ENCODE measurements at regions not wholly inside any gene's neighbourhood (a gene's known extent, or its start where the extent isn't known, plus 50 kb on each side); places are given as distances from the start of the nearest gene placed in this dataset.

GRCh38 chr18:6613581-6613980 is 115.9 kb upstream of the ARHGAP28 start:
- peaks cover 7% of the 10 kb centered on the region for H3K4me1 ChIP-seq (ENCODE audit: low read depth)
- DNase-seq (ENCODE audit: low read depth in 1 of 2, low spot score in 1 of 2): no peak
- H3K9me3 ChIP-seq (ENCODE audit: low read depth): no peaks in the 10 kb centered on the region
- no peaks in the 10 kb centered on the region for H3K27me3 ChIP-seq
- no peak for TF ChIP-seq CTCF (IDR thresholded peaks at IDR 0.05; ENCODE audit: low read depth, low read length)
- no peak overlapping the region for H3K27ac ChIP-seq
- no peaks in the 10 kb centered on the region for H3K36me3 ChIP-seq
- H3K4me3 ChIP-seq: no peak overlapping the region

GRCh38 chr18:6614952-6615351 is 114.6 kb upstream of the ARHGAP28 start:
- Histone ChIP-seq H3K27ac (no peak overlapping the region), H3K4me3 (no peak overlapping the region), H3K27me3 (no peaks in the 10 kb centered on the region), H3K36me3 (no peaks in the 10 kb centered on the region), H3K9me3 (ENCODE audit: low read depth) (no peaks in the 10 kb centered on the region), H3K4me1 (ENCODE audit: low read depth) (peaks cover 7% of the 10 kb centered on the region)
- no peak for TF ChIP-seq CTCF (IDR thresholded peaks at IDR 0.05; ENCODE audit: low read depth, low read length)
- DNase-seq (ENCODE audit: low read depth in 1 of 2, low spot score in 1 of 2): no peak

GRCh38 chr18:6616981-6617380 is 112.5 kb upstream of the ARHGAP28 start:
- no peak for DNase-seq (ENCODE audit: low read depth in 1 of 2, low spot score in 1 of 2)
- H3K4me1 ChIP-seq (ENCODE audit: low read depth): no peaks in the 10 kb centered on the region
- no peaks in the 10 kb centered on the region for H3K27me3 ChIP-seq
- no peaks in the 10 kb centered on the region for H3K9me3 ChIP-seq (ENCODE audit: low read depth)
- H3K36me3 ChIP-seq: no peaks in the 10 kb centered on the region
- no peak for TF ChIP-seq CTCF (IDR thresholded peaks at IDR 0.05; ENCODE audit: low read depth, low read length)
- H3K4me3 ChIP-seq: no peak overlapping the region
- no peak overlapping the region for H3K27ac ChIP-seq

GRCh38 chr18:6621437-6621836 is 108.1 kb upstream of the ARHGAP28 start:
- H3K36me3 ChIP-seq: no peaks in the 10 kb centered on the region
- no peak for DNase-seq (ENCODE audit: low read depth in 1 of 2, low spot score in 1 of 2)
- no peaks in the 10 kb centered on the region for H3K9me3 ChIP-seq (ENCODE audit: low read depth)
- H3K4me1 ChIP-seq (ENCODE audit: low read depth): no peaks in the 10 kb centered on the region
- no peaks in the 10 kb centered on the region for H3K27me3 ChIP-seq
- no peak overlapping the region for H3K4me3 ChIP-seq
- no peak overlapping the region for H3K27ac ChIP-seq
- TF ChIP-seq CTCF (IDR thresholded peaks at IDR 0.05; ENCODE audit: low read depth, low read length): no peak

- H3K36me3 ChIP-seq: no peaks in the 10 kb centered on the region
- no peak overlapping the region for H3K27ac ChIP-seq
- no peak for DNase-seq (ENCODE audit: low read depth in 1 of 2, low spot score in 1 of 2)
- TF ChIP-seq CTCF (IDR thresholded peaks at IDR 0.05; ENCODE audit: low read depth, low read length): no peak
- H3K4me3 ChIP-seq: no peak overlapping the region
- H3K27me3 ChIP-seq: no peaks in the 10 kb centered on the region
- H3K9me3 ChIP-seq (ENCODE audit: low read depth): no peaks in the 10 kb centered on the region
- peaks cover 6% of the 10 kb centered on the region for H3K4me1 ChIP-seq (ENCODE audit: low read depth)
These were observed 106.2 kb upstream of the ARHGAP28 start for GRCh38 chr18:6623278-6623677.

GRCh38 chr18:6624271-6624660 is 105.2 kb upstream of the ARHGAP28 start:
- Histone ChIP-seq H3K4me1 (ENCODE audit: low read depth) (peaks cover 6% of the 10 kb centered on the region), H3K4me3 (no peak overlapping the region), H3K9me3 (ENCODE audit: low read depth) (no peaks in the 10 kb centered on the region), H3K36me3 (no peaks in the 10 kb centered on the region), H3K27ac (no peak overlapping the region), H3K27me3 (no peaks in the 10 kb centered on the region)
- no peak for TF ChIP-seq CTCF (IDR thresholded peaks at IDR 0.05; ENCODE audit: low read depth, low read length)
- DNase-seq (ENCODE audit: low read depth in 1 of 2, low spot score in 1 of 2): peak in 1 of 2 donors; percentile 88
